DOHH2 (cell line): ENCODE measurements at regions not wholly inside any gene's neighbourhood (a gene's known extent, or its start where the extent isn't known, plus 50 kb on each side); places are given as distances from the start of the nearest gene placed in this dataset.

ENCODE experiments used
- CTCF ChIP-seq: fragments of 200-600 bp; sonication (generic); IDR thresholded peaks from one replicate; pipeline ENCODE4 v1.5.1; 2014; ENCODE audit warnings: antibody characterized with exemption, mild to moderate bottlenecking, low read depth, low read length; ENCODE audit not compliant: poor library complexity, severe bottlenecking
- EZH2phosphoT487 ChIP-seq: fragments of 200-600 bp; sonication (generic); IDR thresholded peaks from 2 replicates; pipeline ENCODE4 v1.6.1; 2017; ENCODE audit warnings: borderline replicate concordance, mild to moderate bottlenecking, antibody characterized with exemption, low read length, moderate library complexity, mixed read lengths

- no peak for TF ChIP-seq CTCF
- no peak for TF ChIP-seq EZH2phosphoT487
These were observed 51.9 kb upstream of the RAI14 start for GRCh38 chr5:34604119-34604675.
